Colonic mucosa (tissue), 4 donors: ENCODE measurements at regions not wholly inside any gene's neighbourhood (a gene's known extent, or its start where the extent isn't known, plus 50 kb on each side); places are given as distances from the start of the nearest gene placed in this dataset.

Experiments
- DNase-seq: peaks from one replicate; pipeline ENCODE4 v3.0.0-alpha.2; 2020
- H3K27ac ChIP-seq: fragments of 200-600 bp; one replicate; pipeline ENCODE4 v1.8.0; 2021
- H3K27me3 ChIP-seq: fragments of 200-600 bp; one replicate; pipeline ENCODE4 v1.8.0; 2021
- H3K36me3 ChIP-seq: fragments of 200-600 bp; one replicate; pipeline ENCODE4 v1.8.0; 2021
- H3K4me1 ChIP-seq: fragments of 200-600 bp; one replicate; pipeline ENCODE4 v1.8.0; 2021; ENCODE audit warnings: mild to moderate bottlenecking
- H3K4me3 ChIP-seq: fragments of 200-600 bp; one replicate; pipeline ENCODE4 v1.8.0; 2021
- H3K9ac ChIP-seq, 2 donors: one replicate each; pipeline ENCODE4 v1.7.0; 2013; ENCODE audit warnings: control low read depth in 2 of 2, low read depth in 2 of 2, low read length in 2 of 2
- H3K9me3 ChIP-seq: fragments of 200-600 bp; one replicate; pipeline ENCODE4 v1.8.0; 2021
- CTCF ChIP-seq: fragments of 200-600 bp; IDR thresholded peaks from one replicate; pipeline ENCODE4 v1.8.0; 2022; ENCODE audit warnings: antibody characterized with exemption, mild to moderate bottlenecking
- intact Hi-C: fragments of 100-400 bp; cut with DNase I; formaldehyde crosslinking; loops from one replicate; pipeline ENCODE4 v1.14.1; 2022
- donor health status: healthy.
- donor health status: DM: no; HTN: no; CAD: no.
- donor health status: DM: no; HTN: no; CAD: no.

- intact Hi-C loops: no loop called here
Measured at GRCh38 chr1:29650476-29650875, 414.2 kb downstream of the PTPRU start.

GRCh38 chr1:29650041-29650400 lies 413.7 kb downstream of the PTPRU start:
- no peak overlapping the region for H3K27ac ChIP-seq
- intact Hi-C loops: no loop called here
- H3K27me3 ChIP-seq: no peaks in the 10 kb centered on the region
- no peak for TF ChIP-seq CTCF
- DNase-seq: peak; percentile 7
- no peaks in the 10 kb centered on the region for H3K36me3 ChIP-seq
- no peak overlapping the region for H3K4me3 ChIP-seq
- no peaks in the 10 kb centered on the region for H3K9me3 ChIP-seq
- no peaks in the 10 kb centered on the region for H3K4me1 ChIP-seq
- no peak overlapping the region for H3K9ac ChIP-seq

More at GRCh38 chr1:29650476-29650875, 414.2 kb downstream of the PTPRU start:
- TF ChIP-seq CTCF: no peak
- Histone ChIP-seq H3K36me3 (no peaks in the 10 kb centered on the region), H3K4me3 (no peak overlapping the region), H3K9ac (no peak overlapping the region), H3K9me3 (no peaks in the 10 kb centered on the region), H3K27me3 (no peaks in the 10 kb centered on the region), H3K4me1 (no peaks in the 10 kb centered on the region), H3K27ac (no peak overlapping the region)
- DNase-seq: peak; percentile 3

- H3K27ac ChIP-seq: no peak overlapping the region
- no peaks in the 10 kb centered on the region for H3K9me3 ChIP-seq
- no peak overlapping the region for H3K4me3 ChIP-seq
- H3K4me1 ChIP-seq: no peaks in the 10 kb centered on the region
- DNase-seq: peak; percentile 3
- intact Hi-C loops: no loop called here
- no peaks in the 10 kb centered on the region for H3K36me3 ChIP-seq
- TF ChIP-seq CTCF: no peak
- H3K9ac ChIP-seq: no peak overlapping the region
- no peaks in the 10 kb centered on the region for H3K27me3 ChIP-seq
Measured at GRCh38 chr1:29649189-29650040, 413.1 kb downstream of the PTPRU start.

- Histone ChIP-seq H3K36me3 (no peaks in the 10 kb centered on the region), H3K4me1 (no peaks in the 10 kb centered on the region), H3K27me3 (no peaks in the 10 kb centered on the region), H3K27ac (no peak overlapping the region), H3K9ac (no peak overlapping the region), H3K9me3 (no peaks in the 10 kb centered on the region), H3K4me3 (no peak overlapping the region)
- TF ChIP-seq CTCF: no peak
- intact Hi-C loops: no loop called here
- no peak for DNase-seq
Measured at GRCh38 chr1:29648798-29649188, 412.5 kb downstream of the PTPRU start.

- Histone ChIP-seq H3K4me3 (no peak overlapping the region), H3K27me3 (no peaks in the 10 kb centered on the region), H3K9ac (no peak overlapping the region), H3K9me3 (no peaks in the 10 kb centered on the region), H3K4me1 (no peaks in the 10 kb centered on the region), H3K36me3 (no peaks in the 10 kb centered on the region), H3K27ac (no peak overlapping the region)
- intact Hi-C loops: no loop called here
- peak; percentile 2 for DNase-seq
- no peak for TF ChIP-seq CTCF
Measured at GRCh38 chr1:29648026-29648425, 411.7 kb downstream of the PTPRU start.
